ENCODE measurements at regions not wholly inside any gene's neighbourhood (a gene's known extent, or its start where the extent isn't known, plus 50 kb on each side); places are given as distances from the start of the nearest gene placed in this dataset.
"Not testable (repeated sequence)": the region's sequence is repeated elsewhere in the genome, so short reads cannot be mapped to it uniquely, and the experiment has no call there.

DNA sequence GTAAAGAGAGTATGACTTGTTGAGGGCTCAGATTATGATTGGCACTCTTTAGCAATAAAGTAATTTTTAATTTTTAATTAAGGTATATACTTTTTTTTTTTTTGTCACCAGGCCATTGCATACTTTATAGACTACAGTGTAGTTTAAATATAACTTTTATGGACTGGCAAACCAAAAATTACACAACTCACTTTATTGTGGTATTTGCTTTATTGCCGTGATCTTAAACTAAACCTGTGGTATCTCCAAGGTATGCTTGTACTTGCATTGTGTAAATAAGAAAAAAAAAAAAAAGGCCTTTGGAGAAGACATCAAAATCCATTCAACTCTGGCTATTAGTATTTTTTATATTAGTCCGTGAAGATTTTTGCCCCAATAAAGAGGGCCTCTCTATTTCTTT is 646.7 kb upstream of the FOXG1 start:
- DNase-seq (ENCODE audit: low spot score) = no peak

DNA sequence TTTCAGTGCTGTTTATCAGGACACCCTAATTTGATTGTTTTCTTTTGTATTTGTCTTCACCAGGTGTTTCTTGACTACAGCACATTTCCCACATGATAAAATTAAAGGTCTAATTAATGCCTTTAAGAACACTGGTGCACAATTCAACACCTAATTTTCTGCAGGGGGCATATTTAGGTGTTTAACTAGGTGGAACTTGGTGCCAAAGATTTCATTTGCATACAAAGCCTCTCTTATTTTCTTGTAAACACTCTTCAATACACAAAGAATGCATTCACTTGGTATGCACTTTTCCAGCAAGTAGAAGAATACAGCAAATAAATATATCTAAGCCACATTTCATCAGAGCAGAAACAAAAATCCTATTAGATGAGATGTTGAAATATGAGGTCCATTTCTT is 646.2 kb upstream of the FOXG1 start:
- DNase-seq (ENCODE audit: low spot score) = no peak

DNA sequence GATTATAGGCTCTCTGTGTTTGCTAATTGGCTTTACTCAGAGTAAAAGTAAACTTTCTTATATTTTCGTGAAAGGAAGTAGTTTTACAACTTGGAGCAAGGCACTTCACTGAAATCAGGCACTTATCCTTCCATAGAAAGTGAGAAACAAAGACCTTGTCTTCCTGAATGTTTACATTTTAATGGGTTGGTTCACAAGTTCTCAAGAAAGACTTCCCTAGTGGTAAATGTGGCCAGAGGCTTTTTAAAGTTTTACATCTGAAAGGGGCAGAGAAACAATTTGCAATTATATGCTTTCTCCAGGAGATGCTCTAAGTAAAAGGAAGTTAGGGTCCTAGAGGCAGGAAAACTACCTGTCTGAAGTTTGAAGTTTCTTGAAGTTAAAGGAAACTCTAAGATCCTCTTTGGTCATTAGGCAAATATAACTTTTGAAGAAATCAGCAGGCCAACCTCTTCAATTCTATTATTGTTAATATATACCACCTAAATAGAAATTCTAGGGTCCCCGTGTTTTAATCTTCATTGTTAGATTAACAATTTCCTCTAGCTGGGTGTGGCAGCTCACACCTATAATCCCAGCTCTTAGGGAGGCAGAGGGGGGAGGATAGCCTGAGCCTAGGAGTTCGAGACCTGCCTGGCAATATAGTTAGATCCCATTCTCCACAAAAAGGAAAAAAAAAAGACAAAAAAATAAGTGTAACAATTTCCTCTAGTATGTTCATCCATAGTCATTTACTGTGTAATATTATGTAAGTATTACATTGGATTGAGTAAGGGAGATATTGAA is 644.9 kb upstream of the FOXG1 start:
- DNase-seq (ENCODE audit: low spot score) = no peak

DNA sequence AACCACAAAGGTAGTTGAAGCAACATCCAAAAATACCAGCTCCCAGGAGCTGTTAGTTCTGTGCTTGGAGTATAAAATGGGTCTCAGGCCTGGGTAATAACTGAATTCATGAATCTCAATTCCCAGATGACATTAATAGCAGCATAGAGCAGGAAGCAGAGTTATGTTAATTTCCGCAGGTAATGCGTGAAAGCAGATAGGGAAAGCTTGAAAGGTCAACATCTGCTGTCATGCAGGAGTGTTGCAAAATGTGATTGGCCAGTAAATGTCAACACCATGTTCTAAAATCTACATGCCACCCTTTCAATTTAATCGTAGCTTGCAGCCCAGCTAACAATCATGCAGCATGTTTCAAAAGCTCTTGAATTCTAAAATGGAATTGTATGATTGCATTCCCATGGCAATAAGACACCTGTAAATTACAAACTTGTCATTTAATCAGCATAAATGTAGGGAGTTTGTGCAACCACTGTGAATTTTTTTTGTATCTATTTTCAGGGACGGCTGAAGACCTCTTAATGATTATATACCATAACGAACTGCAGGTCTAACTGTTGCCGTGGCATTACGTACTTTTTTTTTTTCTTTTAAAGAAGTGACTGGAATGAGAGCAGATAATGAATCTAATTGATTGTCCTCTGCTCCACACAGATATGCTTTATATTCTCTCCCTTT is 635.8 kb upstream of the FOXG1 start:
- no peak for DNase-seq (ENCODE audit: low spot score)

DNA sequence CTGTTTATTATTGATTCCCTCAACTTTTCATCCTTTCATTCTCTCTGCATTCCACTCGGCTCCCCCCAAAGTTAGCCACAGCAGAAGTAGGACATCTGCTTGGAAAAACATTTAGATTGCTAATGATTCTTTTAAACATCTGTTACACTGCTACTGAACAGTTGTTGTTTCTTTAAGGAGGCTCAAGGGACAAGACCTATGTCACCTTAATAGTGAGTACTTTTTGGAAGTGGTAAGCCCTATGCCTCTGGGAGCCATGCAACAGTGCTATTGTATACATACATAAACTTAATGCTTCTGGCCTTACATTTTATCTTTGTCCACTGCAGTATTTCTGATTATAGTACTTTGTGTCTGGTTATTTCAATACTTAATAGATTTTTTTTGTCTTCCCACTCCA is 628.2 kb upstream of the FOXG1 start:
- DNase-seq (ENCODE audit: low spot score) = no peak

DNA sequence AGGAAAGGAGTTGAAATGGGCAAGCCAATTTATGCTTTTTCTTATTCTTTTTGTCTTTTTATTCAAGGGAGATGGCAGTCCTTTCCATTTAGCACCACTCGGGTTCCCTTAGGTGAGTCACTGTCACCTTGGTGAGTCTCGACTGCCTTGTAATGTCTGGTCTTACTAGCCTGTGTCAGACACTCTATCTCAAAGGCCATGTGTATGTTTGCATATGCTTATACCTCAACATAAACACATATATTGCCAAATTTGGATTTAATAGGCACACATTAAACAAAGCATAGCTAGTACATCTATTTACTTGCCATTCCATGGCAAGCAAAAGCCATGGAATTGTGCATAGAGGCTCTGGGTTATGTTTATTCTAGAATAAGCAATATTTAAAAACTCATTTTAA is 624.9 kb upstream of the FOXG1 start:
- no peak for DNase-seq (ENCODE audit: low spot score)

DNA sequence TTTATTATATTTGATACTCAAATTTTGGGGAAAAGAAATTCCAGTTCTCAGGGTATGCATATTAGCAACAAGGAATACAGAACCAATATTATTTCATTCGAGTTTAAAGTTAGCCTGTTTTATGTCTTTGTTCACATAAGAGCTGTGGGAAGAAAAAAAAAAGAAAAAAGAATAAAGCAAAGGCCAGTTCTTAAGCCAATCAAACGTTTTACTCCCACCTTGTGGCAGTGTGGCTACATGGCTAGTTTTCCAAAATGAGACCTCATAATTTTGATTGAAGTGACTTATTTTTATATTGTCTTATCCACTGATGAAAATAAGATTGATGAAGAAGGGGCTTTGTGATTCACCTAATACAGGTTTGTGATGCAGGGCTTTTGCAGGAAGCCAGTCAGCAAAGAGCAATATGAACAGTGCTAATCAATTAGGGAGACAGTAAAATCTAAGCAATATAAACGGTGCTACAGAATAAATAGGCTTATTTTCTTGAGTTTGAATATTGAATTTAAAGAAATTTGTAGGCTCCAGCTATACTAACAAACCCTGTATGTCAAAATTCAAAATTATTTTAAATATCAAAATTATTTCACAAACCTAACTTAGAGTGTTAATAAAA is 624.1 kb upstream of the FOXG1 start:
- DNase-seq (ENCODE audit: low spot score) = no peak

DNA sequence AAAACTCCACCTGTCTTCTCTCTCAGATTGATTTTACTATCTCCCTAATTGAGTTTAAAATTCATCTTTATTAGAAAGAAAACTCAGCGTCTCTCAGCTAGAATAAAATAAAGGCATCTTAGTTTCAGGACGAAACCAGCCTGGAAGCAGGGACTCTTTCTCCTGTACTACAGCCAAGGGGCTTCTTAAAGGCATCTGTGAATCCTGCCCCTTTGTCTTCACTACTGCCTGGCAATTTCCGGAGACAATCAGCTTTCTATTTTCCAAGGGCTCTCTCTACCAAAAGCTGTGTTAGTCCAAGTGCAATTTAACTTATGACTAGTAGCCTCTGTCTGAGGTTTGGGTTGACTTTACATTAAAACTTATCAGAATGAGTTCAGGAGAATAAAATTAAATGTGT is 623.3 kb upstream of the FOXG1 start:
- no peak for DNase-seq (ENCODE audit: low spot score)

DNA sequence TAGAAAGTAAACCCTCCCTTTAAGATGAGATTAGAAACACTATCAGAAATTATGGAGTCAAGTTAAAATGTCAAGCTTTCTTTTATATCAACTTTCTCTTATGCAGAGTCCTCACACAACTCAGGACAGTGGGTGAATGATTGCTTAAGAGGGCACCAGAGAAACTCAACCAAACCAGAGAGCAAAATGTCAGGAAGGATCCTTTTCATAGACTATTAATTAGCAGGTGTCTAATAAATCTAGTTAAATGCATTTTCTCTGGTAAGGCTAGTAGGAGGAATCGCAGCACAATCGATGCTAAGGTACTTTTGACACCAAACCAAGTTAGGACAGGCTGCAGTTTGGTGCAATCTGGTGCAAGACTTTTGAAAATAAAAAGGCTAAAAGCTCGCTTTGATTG is 614.7 kb upstream of the FOXG1 start:
- no peak for DNase-seq (ENCODE audit: low spot score)

DNA sequence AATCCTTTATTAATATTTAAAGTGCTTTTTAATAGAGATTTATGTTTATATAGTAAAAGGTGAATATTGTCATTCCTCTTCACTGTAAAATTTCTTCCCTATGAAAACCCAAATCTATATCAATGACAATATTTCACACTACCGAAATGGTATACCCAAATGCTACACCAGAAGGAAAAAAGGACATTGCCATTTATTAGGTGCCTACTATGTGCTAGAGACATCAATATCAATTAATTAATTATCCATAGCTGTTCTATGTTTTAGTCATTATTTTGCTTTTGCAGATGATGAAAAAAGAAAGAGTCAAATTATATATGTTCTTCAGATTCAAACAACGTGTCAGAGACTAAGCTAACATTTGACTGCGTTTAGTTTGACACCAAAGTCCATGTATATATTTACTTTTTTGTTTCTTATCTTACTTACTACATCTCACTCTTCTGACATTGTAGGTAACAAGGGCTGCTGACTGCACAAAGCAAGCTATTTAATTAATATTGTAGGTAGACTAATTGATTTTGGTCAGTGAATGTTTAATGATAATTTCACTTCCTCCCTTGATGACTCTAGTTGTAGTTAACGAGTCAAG is 614.0 kb upstream of the FOXG1 start:
- no peak for DNase-seq (ENCODE audit: low spot score)

DNA sequence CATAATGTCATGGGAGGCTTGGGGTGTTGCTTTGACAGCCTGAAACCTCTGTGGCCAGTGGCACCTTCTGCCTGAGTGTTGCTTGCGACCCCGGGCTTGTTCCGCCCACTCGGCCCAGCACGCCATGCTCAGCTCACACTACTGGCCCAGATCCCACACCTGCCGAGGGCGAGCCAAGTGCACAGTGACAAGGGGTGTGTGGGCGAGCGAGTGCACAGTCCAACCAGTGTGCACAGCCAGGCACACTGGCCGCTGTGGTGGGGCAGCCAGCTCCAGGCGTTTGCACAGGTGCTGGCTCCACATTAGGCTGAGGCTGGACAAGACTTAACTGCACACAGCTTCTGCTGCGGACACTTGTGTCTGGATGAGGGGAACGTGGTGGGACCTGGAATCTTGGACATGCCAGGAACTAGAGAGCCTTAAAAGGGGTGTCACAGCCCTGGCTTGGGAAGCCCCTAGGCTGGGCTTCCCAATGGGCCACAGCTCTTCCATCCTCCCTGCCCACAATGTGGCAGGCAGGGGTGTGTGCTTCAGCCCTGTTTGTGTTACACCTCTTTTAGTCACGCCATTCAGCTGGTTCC is 609.2 kb upstream of the FOXG1 start:
- no peak for DNase-seq (ENCODE audit: low spot score)

DNA sequence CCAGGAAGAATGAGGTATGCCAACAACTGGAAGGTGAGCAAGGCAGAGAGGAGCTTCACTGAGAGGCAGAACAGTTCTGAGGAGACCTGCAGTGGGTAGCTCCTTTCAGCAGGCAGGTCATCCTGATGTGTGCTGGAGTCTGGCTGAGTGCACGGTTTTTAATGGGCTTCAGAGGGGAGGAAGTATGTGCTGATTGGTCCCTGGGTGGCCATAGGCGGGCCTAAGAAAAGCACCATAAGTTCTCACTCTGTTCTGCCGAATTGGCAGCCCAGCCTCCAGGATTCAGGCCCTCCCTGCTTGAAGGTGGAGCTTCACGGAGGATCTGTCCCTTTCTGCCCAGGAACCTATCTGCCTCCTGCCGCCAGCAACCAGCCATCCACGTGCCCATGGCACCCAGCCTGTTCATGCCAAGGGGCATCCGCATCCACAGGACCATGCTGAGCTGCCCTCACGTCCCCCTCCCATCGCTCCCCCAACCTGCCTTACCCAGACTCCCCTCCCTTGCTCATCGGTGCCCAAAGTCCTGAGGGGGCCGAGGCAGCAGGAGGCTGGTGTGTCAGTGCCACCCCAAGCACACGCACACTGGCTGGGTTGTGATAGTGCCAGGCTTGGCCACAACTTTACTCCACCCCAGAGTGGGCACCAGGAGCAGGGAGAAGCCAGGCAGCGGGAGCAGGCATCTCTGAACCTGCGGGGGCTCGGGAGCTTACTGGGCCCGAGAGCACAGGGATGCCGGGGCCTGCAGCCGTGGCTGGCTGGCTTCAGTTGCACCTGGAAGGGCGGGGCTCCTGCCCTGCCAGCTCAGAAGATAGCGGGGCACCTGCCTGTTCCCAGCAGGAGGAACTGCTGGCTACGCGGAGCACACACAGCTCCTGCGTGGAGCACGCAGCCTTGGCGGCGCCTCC is 608.4 kb upstream of the FOXG1 start:
- DNase-seq (ENCODE audit: low spot score) = no peak

DNA sequence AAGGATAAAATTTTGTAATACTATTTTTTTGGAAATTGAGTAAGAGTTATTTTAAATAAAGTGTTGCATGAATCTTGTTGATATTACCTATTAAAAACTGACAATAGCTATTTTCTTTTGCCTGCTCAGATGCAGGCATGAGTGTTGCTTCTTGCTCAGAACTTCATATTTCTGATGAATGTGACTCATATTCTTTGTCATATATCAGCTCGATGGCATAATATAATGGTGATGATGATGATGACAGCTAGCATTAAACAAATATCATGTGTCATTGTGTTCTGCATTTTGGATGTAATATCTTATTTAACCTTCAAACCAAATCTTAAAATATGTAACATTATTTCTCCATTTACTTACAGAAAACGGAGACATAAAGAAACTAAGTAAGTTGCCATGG is 605.5 kb upstream of the FOXG1 start:
- DNase-seq (ENCODE audit: low spot score) = no peak

DNA sequence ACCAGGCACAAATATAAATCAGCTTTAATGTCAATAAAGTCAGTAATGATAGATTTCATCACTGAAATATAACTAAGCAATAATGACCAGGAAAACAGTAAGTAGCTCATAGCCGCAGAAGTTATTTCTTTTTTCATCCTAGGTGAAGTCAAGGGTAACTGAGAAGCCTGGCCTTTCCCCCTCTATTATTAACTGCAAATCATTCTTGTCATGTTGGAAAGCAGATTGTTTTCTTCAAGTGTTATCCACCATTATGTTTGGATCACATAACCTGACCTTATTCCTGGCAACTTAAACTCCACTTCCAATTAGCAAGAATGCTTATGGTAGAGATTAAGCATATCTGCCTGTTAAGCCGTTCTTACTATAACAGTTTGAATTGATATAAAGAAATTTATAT is 603.4 kb upstream of the FOXG1 start:
- DNase-seq (ENCODE audit: low spot score) = no peak

DNA sequence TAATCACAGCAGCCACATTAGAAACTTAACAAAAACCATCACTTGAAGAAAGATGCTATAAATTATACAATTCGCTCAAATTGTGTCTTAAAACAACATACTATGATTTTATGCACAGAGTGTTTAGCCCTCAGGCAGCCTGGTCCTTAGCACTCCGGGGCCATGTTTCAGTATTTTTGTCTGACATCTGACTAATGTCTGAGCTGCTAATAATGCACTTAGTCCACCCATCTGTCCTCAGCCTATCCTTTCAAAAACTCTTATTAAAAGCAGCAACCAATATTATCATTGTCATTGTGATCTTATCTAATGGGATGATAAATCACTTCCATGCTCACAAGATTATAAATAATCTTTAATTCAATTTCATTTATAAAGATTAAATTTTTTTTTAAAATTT is 602.7 kb upstream of the FOXG1 start:
- DNase-seq (ENCODE audit: low spot score) = no peak

DNA sequence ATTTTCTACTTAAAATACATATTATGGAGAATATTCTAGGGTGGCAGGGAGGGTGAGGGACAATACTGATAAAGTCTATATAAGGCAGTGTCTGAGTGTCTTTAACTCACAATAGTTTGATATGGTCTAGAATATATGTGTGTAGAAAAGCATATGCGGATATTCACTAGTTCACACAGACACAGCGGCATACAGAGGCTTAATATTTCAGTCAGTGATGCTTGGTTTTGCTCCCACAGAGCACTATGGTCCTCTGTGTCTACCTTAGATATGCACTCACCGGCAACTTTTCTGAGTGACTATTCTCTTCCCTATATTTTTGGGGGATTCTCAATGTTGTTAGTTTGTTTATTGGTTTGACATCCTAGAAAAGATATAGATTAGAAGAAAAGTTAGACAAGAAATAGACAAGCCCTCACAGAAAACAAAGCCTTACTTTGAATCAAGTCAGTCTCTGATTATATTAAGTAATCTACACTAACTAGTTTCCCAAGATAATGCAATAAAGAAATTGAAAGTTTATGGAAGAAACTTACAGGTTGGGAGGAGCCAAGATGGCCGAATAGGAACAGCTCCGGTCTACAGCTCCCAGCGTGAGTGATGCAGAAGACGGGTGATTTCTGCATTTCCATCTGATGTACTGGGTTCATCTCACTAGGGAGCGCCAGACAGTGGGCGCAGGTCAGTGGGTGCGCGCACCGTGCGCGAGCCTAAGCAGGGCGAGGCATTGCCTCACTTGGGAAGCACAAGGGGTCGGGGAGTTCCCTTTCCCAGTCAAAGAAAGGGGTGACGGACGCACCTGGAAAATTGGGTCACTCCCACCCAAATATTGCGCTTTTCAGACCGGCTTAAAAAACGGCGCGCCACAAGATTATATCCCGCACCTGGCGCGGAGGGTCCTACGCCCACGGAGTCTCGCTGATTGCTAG is 578.4 kb upstream of the FOXG1 start:
- not testable (repeated sequence) for DNase-seq (ENCODE audit: low spot score)

DNA sequence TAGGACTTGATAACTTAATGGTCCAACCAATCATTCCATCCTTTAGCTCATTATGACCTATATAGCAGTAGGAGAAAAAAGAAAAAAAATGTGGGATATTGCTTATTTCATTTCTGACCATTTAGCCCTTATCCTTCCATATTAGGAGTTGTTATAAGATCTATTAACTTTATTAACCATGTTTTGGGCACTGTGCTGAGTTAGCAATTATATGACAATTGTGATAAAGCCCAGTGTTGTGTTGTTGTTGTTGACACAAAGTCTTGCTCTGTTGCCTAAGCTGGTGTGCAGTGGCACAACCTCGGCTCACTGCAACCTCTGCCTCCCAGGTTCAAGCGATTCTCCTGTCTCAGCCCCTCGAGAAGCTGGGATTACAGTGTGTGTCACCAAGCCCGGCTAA is 569.7 kb upstream of the FOXG1 start:
- no peak for DNase-seq (ENCODE audit: low spot score)

DNA sequence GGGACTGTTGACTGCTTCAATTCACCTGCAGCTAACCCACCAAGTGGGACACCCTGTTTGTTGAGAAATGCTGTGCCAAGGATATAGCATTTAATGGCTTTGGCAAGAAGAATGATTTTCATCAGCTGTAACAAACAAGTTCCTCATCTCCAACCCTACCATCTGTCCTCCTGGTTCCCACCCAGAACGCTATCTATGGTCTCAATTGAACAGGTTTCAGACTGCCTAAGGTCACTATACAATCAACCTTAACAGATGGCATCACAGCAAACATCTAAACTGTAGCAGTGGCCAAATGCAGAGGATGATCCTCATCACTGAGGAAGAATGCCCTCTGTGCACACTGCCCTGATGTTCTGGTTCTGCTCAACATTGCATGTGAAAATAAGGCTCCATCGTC is 546.2 kb upstream of the FOXG1 start:
- no peak for DNase-seq (ENCODE audit: low spot score)

DNA sequence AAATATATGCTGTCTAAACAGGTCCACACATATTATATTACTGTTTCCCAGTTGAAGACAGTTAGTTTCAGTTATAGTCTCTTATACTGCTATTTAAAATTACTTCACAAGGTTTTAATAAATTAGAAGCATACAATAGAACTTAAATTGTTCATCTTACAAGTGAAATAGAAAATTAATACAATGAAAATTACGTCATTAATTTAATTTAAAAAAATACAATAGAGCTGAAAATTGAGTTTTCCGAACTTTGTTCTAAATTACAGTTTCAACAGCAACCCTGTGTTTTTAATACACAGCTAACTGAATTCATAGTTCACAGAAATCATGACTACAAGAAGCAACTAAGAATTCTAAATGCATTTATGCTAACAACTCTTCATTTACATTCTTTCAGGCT is 525.7 kb upstream of the FOXG1 start:
- DNase-seq (ENCODE audit: low spot score) = no peak

DNA sequence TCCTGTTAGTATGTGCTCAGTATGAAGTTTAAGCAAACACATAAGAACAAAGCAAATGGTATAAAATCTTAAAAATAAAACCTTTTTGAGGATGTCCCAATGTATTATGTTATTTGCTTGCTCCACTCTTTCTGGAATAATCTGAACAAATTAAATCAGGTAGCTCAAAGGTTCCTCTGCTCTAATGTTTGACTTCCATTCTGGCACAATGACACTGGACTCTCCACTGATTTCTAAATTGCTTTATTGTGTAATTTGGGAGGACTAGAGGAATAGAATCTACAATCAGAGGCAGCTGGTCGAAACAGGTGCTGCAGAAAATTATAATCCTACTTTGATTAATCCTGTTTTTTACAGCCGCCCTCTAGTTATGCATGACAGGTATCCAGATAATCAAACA is 523.7 kb upstream of the FOXG1 start:
- DNase-seq (ENCODE audit: low spot score) = no peak
